Heart right ventricle (tissue), 16 donors: ENCODE measurements at regions not wholly inside any gene's neighbourhood (a gene's known extent, or its start where the extent isn't known, plus 50 kb on each side); places are given as distances from the start of the nearest gene placed in this dataset.

Experiments
- ATAC-seq, 8 donors: fragments of 200-7000 bp; cut with Tn5 transposase; one replicate each; pipeline ENCODE4 v1.9.1; 2020; ENCODE audit warnings: mild to moderate bottlenecking in 8 of 8, moderate library complexity in 8 of 8, moderate number of reproducible peaks in 1 of 8
- DNase-seq, 2 donors: peaks; one replicate each; pipeline ENCODE4 v3.0.0-alpha.2; 2020
- H3K27ac ChIP-seq, 10 donors: fragments of 200-600 bp; sonication (generic) in 2 of 10; one replicate each; pipeline versions ENCODE4 v1.5.0 to v1.8.0; 2020 to 2022; ENCODE audit warnings: mild to moderate bottlenecking in 3 of 10
- H3K27me3 ChIP-seq, 7 donors: fragments of 200-600 bp; one replicate each; pipeline ENCODE4 v1.8.0; 2021 to 2022; ENCODE audit warnings: mild to moderate bottlenecking in 2 of 7
- H3K36me3 ChIP-seq, 9 donors: fragments of 200-600 bp; sonication (generic) in 1 of 9; one replicate each; pipeline versions ENCODE4 v1.5.0 to v1.8.0; 2020 to 2022; ENCODE audit warnings: mild to moderate bottlenecking in 2 of 9
- H3K4me1 ChIP-seq, 9 donors: fragments of 200-600 bp; sonication (generic) in 1 of 9; one replicate each; pipeline versions ENCODE4 v1.5.0 to v1.8.0; 2020 to 2022; ENCODE audit warnings: mild to moderate bottlenecking in 4 of 9
- H3K4me3 ChIP-seq, 10 donors: fragments of 200-600 bp; sonication (generic) in 2 of 10; one replicate each; pipeline versions ENCODE4 v1.5.0 to v1.8.0; 2020 to 2022; ENCODE audit warnings: mild to moderate bottlenecking in 7 of 10, moderate library complexity in 2 of 10
- H3K9me3 ChIP-seq, 11 donors: fragments of 200-600 bp in 10 of 11; sonication (generic) in 2 of 11; one replicate each; pipeline versions ENCODE4 v1.5.0 to v1.8.0; 2013 to 2022; ENCODE audit warnings: mild to moderate bottlenecking in 2 of 11, control low read depth in 1 of 11, moderate library complexity in 1 of 11
- CTCF ChIP-seq, 9 donors: fragments of 200-600 bp; sonication (generic) in 2 of 9; IDR thresholded peaks; one replicate each; pipeline versions ENCODE4 v1.5.0 to v1.8.0; 2021 to 2022; ENCODE audit warnings: antibody characterized with exemption in 9 of 9, mild to moderate bottlenecking in 5 of 9, moderate library complexity in 1 of 9
- WGBS, 2 donors: extraction: QIAGEN DNeasy Blood & Tissue Kit; methylation state at CpG; one replicate each; pipeline ENCODE4 v1.1.7; 2013; ENCODE audit warnings: inconsistent platforms in 1 of 2; 5-methylcytosine and 5-hydroxymethylcytosine counted together
- intact Hi-C, 10 donors: fragments of 100-400 bp; cut with DNase I; formaldehyde crosslinking; loops; one replicate each; pipeline versions ENCODE4 v1.11.1 to v1.14.2; 2022
- donor health status: Arrhythmogenic right ventricular cardiomyopathy.
- donor health status: ischemic (EF 13 %, LVEDD 7.1; RV severe dilation, severe dysfunction).
- donor health status: healthy with polysubstance abuse.
- donor health status: DM: no; HTN: yes; CAD: no.
- donor health status: DM: no; HTN: no; CAD: no.
- donor health status: ischemic (EF 25% LVEDD 6.9; RV normal size, moderate dysfunction).
- donor health status: ischemic (EF 25% LVEDD 5.7; RV mildly dilated, moderate dysfunction).
- donor health status: healthy.
- donor health status: DM: yes; HTN: yes; CAD: no.
- donor health status: Ischemic cardiomyopathy.
- donor health status: ischemic (EF 35%, LVEDD 5.7; RV mildly dilated, moderate dysfunction).
- donor health status: nonischemic (EF 11% LVEDD 7.7; RV severe dilation, severe dysfunction).
- donor health status: DM: yes; HTN: yes; CAD: no.
- donor health status: PGD.
- donor health status: ischemic (EF 29% LVEDD 5.4; RV normal size, mild dysfunction).
- donor health status: nonischemic (EF 23%, LVEDD 6.1; RV moderate dilation, normal function).

- Histone ChIP-seq H3K4me3 (no peak overlapping the region), H3K27ac (no peak overlapping the region), H3K27me3 (no peaks in the 10 kb centered on the region), H3K4me1 (no peaks in the 10 kb centered on the region), H3K9me3 (no peaks in the 10 kb centered on the region), H3K36me3 (no peaks in the 10 kb centered on the region)
- 86 to 87% methylated on average over 8 of the region's 8 CpGs for WGBS, 2 donors
- ATAC-seq (no peak), DNase-seq (no peak)
- no peak for TF ChIP-seq CTCF (IDR thresholded peaks at IDR 0.05)
- intact Hi-C loops = no loop called here
Observed at GRCh38 chr2:138193416-138194213, 229.3 kb downstream of the HNMT start.

- no peak for TF ChIP-seq CTCF (IDR thresholded peaks at IDR 0.05)
- intact Hi-C loops = loop anchor here in 1 of 10 donors (5.0 kb wide), 1 partner anchor 104 kb away; no protein-coding TSS in a partner anchor
- H3K4me3 ChIP-seq = no peak overlapping the region
- DNase-seq (no peak), ATAC-seq (no peak)
- no peaks in the 10 kb centered on the region for H3K36me3 ChIP-seq
- no peaks in the 10 kb centered on the region for H3K4me1 ChIP-seq
- H3K27me3 ChIP-seq = no peaks in the 10 kb centered on the region
- no peak overlapping the region for H3K27ac ChIP-seq
- WGBS, 2 donors = 45 to 60% methylated on average over 2 of the region's 2 CpGs
- H3K9me3 ChIP-seq = peaks cover 0 to 7% (median 0%) of the 10 kb centered on the region in 11 donors
Observed at GRCh38 chr2:138201286-138201685, 237.0 kb downstream of the HNMT start.

GRCh38 chr2:138202762-138203161, 238.5 kb downstream of the HNMT start:
- no peak for ATAC-seq

GRCh38 chr2:138205281-138205680, 241.0 kb downstream of the HNMT start:
- no peak for TF ChIP-seq CTCF (IDR thresholded peaks at IDR 0.05)
- Histone ChIP-seq H3K9me3 (peaks cover 0 to 7% (median 0%) of the 10 kb centered on the region in 11 donors), H3K4me1 (no peaks in the 10 kb centered on the region), H3K27me3 (no peaks in the 10 kb centered on the region), H3K36me3 (no peaks in the 10 kb centered on the region), H3K27ac (no peak overlapping the region), H3K4me3 (no peak overlapping the region)
- intact Hi-C loops = no loop called here
- ATAC-seq (no peak), DNase-seq (no peak)
- WGBS, 2 donors = 96 to 100% methylated on average over 1 of the region's 1 CpG

More at GRCh38 chr2:138202762-138203161, 238.5 kb downstream of the HNMT start:
- H3K27ac ChIP-seq = no peak overlapping the region
- WGBS, 2 donors = 93 to 95% methylated on average over 1 of the region's 1 CpG
- intact Hi-C loops = loop anchor here in 1 of 10 donors (5.0 kb wide), 1 partner anchor 105 kb away; no protein-coding TSS in a partner anchor
- no peaks in the 10 kb centered on the region for H3K27me3 ChIP-seq
- no peak for TF ChIP-seq CTCF (IDR thresholded peaks at IDR 0.05)
- no peaks in the 10 kb centered on the region for H3K36me3 ChIP-seq
- H3K4me1 ChIP-seq = no peaks in the 10 kb centered on the region
- no peak overlapping the region for H3K4me3 ChIP-seq
- peaks cover 0 to 7% (median 0%) of the 10 kb centered on the region in 11 donors for H3K9me3 ChIP-seq
- no peak for DNase-seq
